ENCODE measurements at regions not wholly inside any gene's neighbourhood (a gene's known extent, or its start where the extent isn't known, plus 50 kb on each side); places are given as distances from the start of the nearest gene placed in this dataset.

GRCh38 chr20:11232896-11233295, 559.1 kb upstream of the JAG1 start:
- intact Hi-C loops (cut with DNase I): no loop called here
- no peak for DNase-seq (ENCODE audit: low spot score)

GRCh38 chr20:11234181-11234580, 560.4 kb upstream of the JAG1 start:
- intact Hi-C loops (cut with DNase I): no loop called here
- DNase-seq (ENCODE audit: low spot score): no peak

GRCh38 chr20:11234608-11235007, 560.8 kb upstream of the JAG1 start:
- no peak for DNase-seq (ENCODE audit: low spot score)
- intact Hi-C loops (cut with DNase I): no loop called here

- no peak for DNase-seq (ENCODE audit: low spot score)
- intact Hi-C loops (cut with DNase I): no loop called here
These were observed 561.3 kb upstream of the JAG1 start for GRCh38 chr20:11235058-11235457.

GRCh38 chr20:11242320-11242719, 568.5 kb upstream of the JAG1 start:
- intact Hi-C loops (cut with DNase I): no loop called here

GRCh38 chr20:11245431-11245830, 571.6 kb upstream of the JAG1 start:
- no peak for DNase-seq (ENCODE audit: low spot score)
- intact Hi-C loops (cut with DNase I): no loop called here

More at GRCh38 chr20:11242320-11242719, 568.5 kb upstream of the JAG1 start:
- no peak for DNase-seq (ENCODE audit: low spot score)

- intact Hi-C loops (cut with DNase I): no loop called here
- DNase-seq (ENCODE audit: low spot score): no peak
These were observed 572.5 kb upstream of the JAG1 start for GRCh38 chr20:11246251-11246775.

GRCh38 chr20:11247046-11248010, 573.5 kb upstream of the JAG1 start:
- intact Hi-C loops (cut with DNase I): no loop called here

GRCh38 chr20:11248011-11248409, 574.2 kb upstream of the JAG1 start:
- DNase-seq (ENCODE audit: low spot score): no peak
- intact Hi-C loops (cut with DNase I): no loop called here

More at GRCh38 chr20:11247046-11248010, 573.5 kb upstream of the JAG1 start:
- DNase-seq (ENCODE audit: low spot score): no peak

- DNase-seq (ENCODE audit: low spot score): no peak
- intact Hi-C loops (cut with DNase I): no loop called here
These were observed 575.2 kb upstream of the JAG1 start for GRCh38 chr20:11248687-11249638.

GRCh38 chr20:11249683-11250082, 575.9 kb upstream of the JAG1 start:
- intact Hi-C loops (cut with DNase I): no loop called here

GRCh38 chr20:11252447-11252846, 578.6 kb upstream of the JAG1 start:
- no peak for DNase-seq (ENCODE audit: low spot score)
- intact Hi-C loops (cut with DNase I): no loop called here

More at GRCh38 chr20:11249683-11250082, 575.9 kb upstream of the JAG1 start:
- no peak for DNase-seq (ENCODE audit: low spot score)

GRCh38 chr20:11255455-11255854, 581.7 kb upstream of the JAG1 start:
- DNase-seq (ENCODE audit: low spot score): no peak
- intact Hi-C loops (cut with DNase I): no loop called here

GRCh38 chr20:11255860-11256259, 582.1 kb upstream of the JAG1 start:
- no peak for DNase-seq (ENCODE audit: low spot score)
- intact Hi-C loops (cut with DNase I): loop anchor here in 1 of 2 donors (2.0 kb wide), 1 partner anchor 15 kb away; no protein-coding TSS in a partner anchor

- no peak for DNase-seq (ENCODE audit: low spot score)
- intact Hi-C loops (cut with DNase I): no loop called here
These were observed 586.8 kb upstream of the JAG1 start for GRCh38 chr20:11260611-11261010.

- intact Hi-C loops (cut with DNase I): no loop called here
- DNase-seq (ENCODE audit: low spot score): no peak
These were observed 587.8 kb upstream of the JAG1 start for GRCh38 chr20:11261533-11262000.

GRCh38 chr20:11266571-11266970, 592.8 kb upstream of the JAG1 start:
- DNase-seq (ENCODE audit: low spot score): no peak
- intact Hi-C loops (cut with DNase I): no loop called here

GRCh38 chr20:11267131-11267761, 593.4 kb upstream of the JAG1 start:
- no peak for DNase-seq (ENCODE audit: low spot score)
- intact Hi-C loops (cut with DNase I): no loop called here

GRCh38 chr20:11267762-11268335, 594.0 kb upstream of the JAG1 start:
- intact Hi-C loops (cut with DNase I): no loop called here
- no peak for DNase-seq (ENCODE audit: low spot score)
